GM12878 (cell line): ENCODE measurements at regions not wholly inside any gene's neighbourhood (a gene's known extent, or its start where the extent isn't known, plus 50 kb on each side); places are given as distances from the start of the nearest gene placed in this dataset.

Experiments used
- ATAC-seq: fragments of 200-7000 bp; cut with Tn5 transposase; 3 replicates; pipeline ENCODE4 v1.9.1; 2020; ENCODE audit warnings: mild to moderate bottlenecking, moderate library complexity
- BruUV-seq: library from RNA; stranded (reverse); fragments of 400-500 nt; replicated peaks from 2 replicates; lab custom pipeline; 2021; lab: Mats Ljungman, UMichigan
- CTCF ChIA-PET: fragments of 300-600 bp; sonication (Branson Sonifier 250); formaldehyde crosslinking; extraction: SDS; loops from one replicate; lab custom pipeline; 2021; ENCODE audit warnings: inconsistent platforms; lab: Yijun Ruan, JAX
- POLR2A ChIA-PET: fragments of 350-600 bp; formaldehyde crosslinking; extraction: SDS; loops from one replicate; lab custom pipeline; 2021; ENCODE audit warnings: inconsistent platforms; lab: Charles Lee
- RAD21 ChIA-PET: fragments of 300-600 bp; sonication (Branson Sonifier 250); formaldehyde crosslinking; loops from one replicate; lab custom pipeline; 2023; ENCODE audit warnings: antibody characterized with exemption; ENCODE audit not compliant: unreplicated experiment; lab: Charles Lee
- SMC1A ChIA-PET: fragments of 300-600 bp; sonication (Branson Sonifier 250); formaldehyde crosslinking; loops from one replicate; lab custom pipeline; 2023; ENCODE audit not compliant: unreplicated experiment, uncharacterized antibody; lab: Charles Lee
- DNase-seq: peaks from one replicate; pipeline ENCODE4 v3.0.0-alpha.2; 2011; ENCODE audit warnings: low read depth, low spot score
- FAIRE-seq: peaks from 3 replicates; lab custom pipeline; 2011; peaks lifted over from hg19 to GRCh38; lab: Jason Lieb, UNC
- H2AFZ ChIP-seq: 2 replicates; pipeline ENCODE4 v1.6.0; 2011; ENCODE audit warnings: low read depth, low read length, control low read depth; ENCODE audit not compliant: control insufficient read depth
- H3K27ac ChIP-seq: 2 replicates; pipeline ENCODE4 v1.5.1; 2011; ENCODE audit warnings: control low read depth; ENCODE audit not compliant: control insufficient read depth, insufficient read depth
- H3K27me3 ChIP-seq, 2 experiments: replicated peaks in 1 of 2; 2 replicates each; pipeline versions ENCODE4 v1.6.0 to v1.6.1; 2011; ENCODE audit warnings: low read length in 1 of 2; ENCODE audit not compliant: control insufficient read depth in 2 of 2, insufficient read depth in 2 of 2
- H3K36me3 ChIP-seq, 2 experiments: 2 replicates each; pipeline ENCODE4 v1.5.1; 2011; ENCODE audit warnings: low read length in 1 of 2; ENCODE audit not compliant: control insufficient read depth in 2 of 2, insufficient read depth in 2 of 2
- H3K4me1 ChIP-seq: 2 replicates; pipeline ENCODE4 v1.6.1; 2011; ENCODE audit warnings: mild to moderate bottlenecking, low read length, moderate library complexity, mixed read lengths; ENCODE audit not compliant: control insufficient read depth, insufficient read depth
- H3K4me2 ChIP-seq: 2 replicates; pipeline ENCODE4 v1.6.0; 2011; ENCODE audit warnings: control low read depth; ENCODE audit not compliant: control insufficient read depth, insufficient read depth
- H3K4me3 ChIP-seq: fragments of 200-600 bp; sonication (generic); 2 replicates; pipeline ENCODE4 v1.5.1; 2016
- H3K79me2 ChIP-seq: 2 replicates; pipeline ENCODE4 v1.6.0; 2011; ENCODE audit warnings: low read length; ENCODE audit not compliant: control insufficient read depth, insufficient read depth
- H3K9ac ChIP-seq: 2 replicates; pipeline ENCODE4 v1.8.0; 2011; ENCODE audit warnings: low read length, control low read depth, mixed read lengths; ENCODE audit not compliant: control insufficient read depth, insufficient read depth
- H3K9me3 ChIP-seq: replicated peaks from 3 replicates; pipeline ENCODE4 v1.5.1; 2011; ENCODE audit warnings: mild to moderate bottlenecking, low read length; ENCODE audit not compliant: control insufficient read depth, insufficient read depth
- H4K20me1 ChIP-seq: 2 replicates; pipeline ENCODE4 v1.6.0; 2011; ENCODE audit not compliant: control insufficient read depth, insufficient read depth
- CHD4 ChIP-seq: fragments of 200-600 bp; sonication (generic); IDR thresholded peaks from 2 replicates; pipeline ENCODE4 v1.6.1; 2016; ENCODE audit warnings: mild to moderate bottlenecking
- EGR1 ChIP-seq, 2 experiments: IDR thresholded peaks; 1 replicate in 1 of 2; 2 replicates in 1 of 2; pipeline ENCODE4 v1.6.1; 2011 to 2012; ENCODE audit warnings: low read depth in 2 of 2, low read length in 2 of 2, borderline replicate concordance in 1 of 2, mild to moderate bottlenecking in 1 of 2, moderate library complexity in 1 of 2
- MYC ChIP-seq: IDR thresholded peaks from 2 replicates; pipeline ENCODE4 v1.6.1; 2011; ENCODE audit warnings: mild to moderate bottlenecking, low read length, moderate library complexity, inconsistent platforms; ENCODE audit not compliant: insufficient read depth, insufficient replicate concordance, insufficient read length, severe bottlenecking
- POU2F2 ChIP-seq: IDR thresholded peaks from 3 replicates; pipeline ENCODE4 v1.6.1; 2011; ENCODE audit warnings: low read depth, mild to moderate bottlenecking, low read length, borderline replicate concordance
- SRF ChIP-seq, 2 experiments: IDR thresholded peaks; 2 replicates each; pipeline ENCODE4 v1.6.1; 2011; ENCODE audit warnings: low read depth in 2 of 2, low read length in 2 of 2, mild to moderate bottlenecking in 1 of 2, moderate library complexity in 1 of 2
- ZNF217 ChIP-seq: fragments of 450-650 bp; IDR thresholded peaks from 2 replicates; pipeline ENCODE4 v1.6.1; 2017; ENCODE audit warnings: antibody characterized with exemption, mild to moderate bottlenecking
- WGBS: methylation state at CpG from one replicate; pipeline ENCODE4 v1.1.6; 2016; ENCODE audit warnings: low lambda C conversion rate; ENCODE audit not compliant: insufficient replicate concordance, insufficient coverage; ENCODE audit errors: missing lambda C conversion rate; 5-methylcytosine and 5-hydroxymethylcytosine counted together
- in situ Hi-C: fragments of 300-500 bp; cut with MboI; formaldehyde crosslinking; loops from 9 replicates; pipeline ENCODE4 v1.14.3; 2018; ENCODE audit warnings: mixed read lengths
- intact Hi-C: fragments of 100-400 bp; cut with micrococcal nuclease; formaldehyde crosslinking; loops from one replicate; pipeline ENCODE4 v1.14.2; 2022; ENCODE audit not compliant: unreplicated experiment
- TF ChIP-seq, protein P1 (sequence below): fragments of 450-650 bp; conservative IDR thresholded peaks from 2 replicates; pipeline ENCODE4 v1.6.1; 2017; ENCODE audit warnings: mild to moderate bottlenecking, moderate library complexity
- TF ChIP-seq, protein P2 (sequence below): fragments of 450-650 bp; formaldehyde crosslinking; IDR thresholded peaks from 2 replicates; pipeline ENCODE4 v1.4.0; 2020; ENCODE audit warnings: mild to moderate bottlenecking, moderate library complexity

DNA sequence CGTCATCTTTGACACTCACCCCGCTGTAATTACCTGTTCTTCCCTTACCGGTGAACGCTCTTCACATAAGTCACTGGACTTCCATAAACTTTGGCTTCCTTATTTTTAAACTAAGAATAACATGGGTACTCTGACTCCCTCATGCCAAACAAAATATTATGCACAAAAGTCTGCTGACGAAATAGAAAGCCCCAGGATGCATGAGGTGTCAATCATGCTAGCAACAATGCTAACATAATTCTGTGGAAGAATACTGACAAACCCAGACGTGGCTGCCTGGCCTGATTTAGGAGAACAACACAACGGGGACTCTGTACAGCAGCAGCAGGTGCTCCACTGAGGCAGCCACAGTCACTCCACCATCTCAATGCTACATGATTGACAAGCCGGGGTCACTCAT is 137.5 kb downstream of the CCDC71L start:
- FAIRE-seq: no peak
- Histone ChIP-seq H3K9ac (no peak overlapping the region), H3K4me1 (no peaks in the 10 kb centered on the region), H3K36me3 (no peaks in the 10 kb centered on the region), H4K20me1 (no peaks in the 10 kb centered on the region), H3K27me3 (no peaks in the 10 kb centered on the region; a peak in 1 of 4 replicates), H3K4me3 (no peak overlapping the region), H2AFZ (no peak overlapping the region), H3K9me3 (no peaks in the 10 kb centered on the region), H3K79me2 (no peaks in the 10 kb centered on the region), H3K27ac (no peak overlapping the region), H3K4me2 (no peak overlapping the region)
- in situ Hi-C loops: no loop called here
- intact Hi-C loops: loop anchor here (5.0 kb wide), 1 partner anchor 346 kb away; no protein-coding TSS in a partner anchor
- no peak for DNase-seq
- 55% methylated on average over 8 of the region's 8 CpGs for WGBS
- no peak for ATAC-seq
- ChIA-PET CTCF (interaction anchor here (1.0 kb wide), 1 partner anchor 347 kb away, joined by 3 read pairs; no protein-coding TSS in a partner anchor), RAD21 (no interaction called here), SMC1A (no interaction called here), POLR2A (no interaction called here)
- TF ChIP-seq POU2F2: no peak
- no peak for TF ChIP-seq ZNF217
- no peak for TF ChIP-seq EGR1 (IDR thresholded peaks at IDR 0.05; ENCODE audit: borderline replicate concordance in 1 of 2, low read depth in 2 of 2, low read length in 2 of 2)
- no peak for TF ChIP-seq MYC
- no peak for TF ChIP-seq SRF (IDR thresholded peaks at IDR 0.05; ENCODE audit: low read depth in 2 of 2, low read length in 2 of 2)
- BruUV-seq: no TSS peak

DNA sequence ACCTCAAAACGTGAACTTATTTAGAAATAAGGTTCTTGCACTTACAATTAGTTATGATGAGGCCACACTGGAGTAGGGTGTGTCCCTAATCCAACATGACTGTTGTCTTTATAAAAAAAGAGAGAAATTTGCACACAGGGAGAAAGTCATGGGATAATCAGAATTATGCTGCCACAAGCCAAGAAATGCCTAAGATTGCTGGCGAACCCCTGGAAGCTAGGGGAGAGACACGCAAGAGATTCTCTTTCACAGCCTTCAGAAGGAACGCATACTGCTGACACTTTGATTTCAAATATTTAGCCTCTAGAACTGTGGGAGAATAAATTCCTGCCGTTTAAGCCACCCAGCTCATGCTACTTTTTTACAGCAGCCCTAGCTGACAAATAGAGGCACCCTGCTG is 138.3 kb downstream of the CCDC71L start:
- Histone ChIP-seq H3K27me3 (no peaks in the 10 kb centered on the region; a peak in 1 of 4 replicates), H4K20me1 (no peaks in the 10 kb centered on the region), H3K4me1 (no peaks in the 10 kb centered on the region), H2AFZ (no peak overlapping the region), H3K79me2 (no peaks in the 10 kb centered on the region), H3K9ac (no peak overlapping the region), H3K27ac (no peak overlapping the region), H3K4me3 (no peak overlapping the region), H3K4me2 (no peak overlapping the region), H3K36me3 (no peaks in the 10 kb centered on the region), H3K9me3 (no peaks in the 10 kb centered on the region)
- BruUV-seq: no TSS peak
- ChIA-PET POLR2A (no interaction called here), CTCF (interaction anchor here (0.9 to 1.0 kb wide), 2 partner anchors 20 to 346 kb away, joined by 3 read pairs; no protein-coding TSS in a partner anchor), SMC1A (no interaction called here), RAD21 (interaction anchor here (2.8 kb wide), 1 partner anchor 345 kb away, joined by 14 read pairs; no protein-coding TSS in a partner anchor)
- ATAC-seq (no peak), DNase-seq (no peak), FAIRE-seq (no peak)
- in situ Hi-C loops: no loop called here
- WGBS: 49% methylated on average over 5 of the region's 5 CpGs
- intact Hi-C loops: loop anchor here (5.0 kb wide), 1 partner anchor 345 kb away; no protein-coding TSS in a partner anchor
- TF ChIP-seq CHD4: no peak
- TF ChIP-seq, protein P1, sequence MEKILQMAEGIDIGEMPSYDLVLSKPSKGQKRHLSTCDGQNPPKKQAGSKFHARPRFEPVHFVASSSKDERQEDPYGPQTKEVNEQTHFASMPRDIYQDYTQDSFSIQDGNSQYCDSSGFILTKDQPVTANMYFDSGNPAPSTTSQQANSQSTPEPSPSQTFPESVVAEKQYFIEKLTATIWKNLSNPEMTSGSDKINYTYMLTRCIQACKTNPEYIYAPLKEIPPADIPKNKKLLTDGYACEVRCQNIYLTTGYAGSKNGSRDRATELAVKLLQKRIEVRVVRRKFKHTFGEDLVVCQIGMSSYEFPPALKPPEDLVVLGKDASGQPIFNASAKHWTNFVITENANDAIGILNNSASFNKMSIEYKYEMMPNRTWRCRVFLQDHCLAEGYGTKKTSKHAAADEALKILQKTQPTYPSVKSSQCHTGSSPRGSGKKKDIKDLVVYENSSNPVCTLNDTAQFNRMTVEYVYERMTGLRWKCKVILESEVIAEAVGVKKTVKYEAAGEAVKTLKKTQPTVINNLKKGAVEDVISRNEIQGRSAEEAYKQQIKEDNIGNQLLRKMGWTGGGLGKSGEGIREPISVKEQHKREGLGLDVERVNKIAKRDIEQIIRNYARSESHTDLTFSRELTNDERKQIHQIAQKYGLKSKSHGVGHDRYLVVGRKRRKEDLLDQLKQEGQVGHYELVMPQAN: no peak
- TF ChIP-seq, protein P2, sequence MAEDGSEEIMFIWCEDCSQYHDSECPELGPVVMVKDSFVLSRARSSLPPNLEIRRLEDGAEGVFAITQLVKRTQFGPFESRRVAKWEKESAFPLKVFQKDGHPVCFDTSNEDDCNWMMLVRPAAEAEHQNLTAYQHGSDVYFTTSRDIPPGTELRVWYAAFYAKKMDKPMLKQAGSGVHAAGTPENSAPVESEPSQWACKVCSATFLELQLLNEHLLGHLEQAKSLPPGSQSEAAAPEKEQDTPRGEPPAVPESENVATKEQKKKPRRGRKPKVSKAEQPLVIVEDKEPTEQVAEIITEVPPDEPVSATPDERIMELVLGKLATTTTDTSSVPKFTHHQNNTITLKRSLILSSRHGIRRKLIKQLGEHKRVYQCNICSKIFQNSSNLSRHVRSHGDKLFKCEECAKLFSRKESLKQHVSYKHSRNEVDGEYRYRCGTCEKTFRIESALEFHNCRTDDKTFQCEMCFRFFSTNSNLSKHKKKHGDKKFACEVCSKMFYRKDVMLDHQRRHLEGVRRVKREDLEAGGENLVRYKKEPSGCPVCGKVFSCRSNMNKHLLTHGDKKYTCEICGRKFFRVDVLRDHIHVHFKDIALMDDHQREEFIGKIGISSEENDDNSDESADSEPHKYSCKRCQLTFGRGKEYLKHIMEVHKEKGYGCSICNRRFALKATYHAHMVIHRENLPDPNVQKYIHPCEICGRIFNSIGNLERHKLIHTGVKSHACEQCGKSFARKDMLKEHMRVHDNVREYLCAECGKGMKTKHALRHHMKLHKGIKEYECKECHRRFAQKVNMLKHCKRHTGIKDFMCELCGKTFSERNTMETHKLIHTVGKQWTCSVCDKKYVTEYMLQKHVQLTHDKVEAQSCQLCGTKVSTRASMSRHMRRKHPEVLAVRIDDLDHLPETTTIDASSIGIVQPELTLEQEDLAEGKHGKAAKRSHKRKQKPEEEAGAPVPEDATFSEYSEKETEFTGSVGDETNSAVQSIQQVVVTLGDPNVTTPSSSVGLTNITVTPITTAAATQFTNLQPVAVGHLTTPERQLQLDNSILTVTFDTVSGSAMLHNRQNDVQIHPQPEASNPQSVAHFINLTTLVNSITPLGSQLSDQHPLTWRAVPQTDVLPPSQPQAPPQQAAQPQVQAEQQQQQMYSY (CRISPR knock-in tag): no peak
